BE2C (cell line): ENCODE measurements at regions not wholly inside any gene's neighbourhood (a gene's known extent, or its start where the extent isn't known, plus 50 kb on each side); places are given as distances from the start of the nearest gene placed in this dataset.

Experiments
- DNase-seq: peaks from one replicate; pipeline ENCODE4 v3.0.0-alpha.2; 2020
- H3K27me3 ChIP-seq: fragments of 250-450 bp; sonication (Bioruptor Pico); 2 replicates; pipeline ENCODE4 v1.5.1; 2020; ENCODE audit warnings: mild to moderate bottlenecking
- H3K36me3 ChIP-seq: fragments of 250-450 bp; sonication (Bioruptor Pico); 2 replicates; pipeline ENCODE4 v1.5.1; 2020; ENCODE audit warnings: mild to moderate bottlenecking
- H3K4me1 ChIP-seq: fragments of 250-450 bp; sonication (Bioruptor Pico); 2 replicates; pipeline ENCODE4 v1.5.1; 2020
- H3K4me3 ChIP-seq: 2 replicates; pipeline ENCODE4 v1.5.1; 2011; ENCODE audit warnings: low read depth, low read length
- H3K9me3 ChIP-seq: fragments of 250-450 bp; sonication (Bioruptor Pico); 2 replicates; pipeline ENCODE4 v1.5.1; 2020
- TF ChIP-seq, protein P1 (sequence below): IDR thresholded peaks from 2 replicates; pipeline ENCODE4 v1.5.1; 2012; ENCODE audit warnings: mild to moderate bottlenecking, low read depth, low read length

DNA sequence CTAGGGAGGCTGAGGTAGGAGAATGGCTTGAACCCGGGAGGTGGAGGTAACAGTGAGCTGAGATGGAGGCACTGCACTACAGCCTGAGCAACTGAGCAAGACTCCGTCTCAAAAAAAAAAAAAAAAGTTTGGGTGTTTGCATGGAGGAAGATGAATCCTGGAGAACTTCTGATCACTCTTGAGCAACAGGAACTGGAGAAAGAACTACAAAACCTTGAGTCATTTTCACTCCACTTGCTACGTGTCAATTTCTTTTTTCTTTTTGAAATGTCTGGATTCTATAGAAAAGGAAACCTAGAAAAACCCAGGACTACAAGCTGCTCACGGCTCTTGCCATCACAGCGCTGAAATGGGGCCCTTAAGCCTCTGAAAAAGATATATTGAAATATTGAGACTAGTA lies 189.6 kb upstream of the NRP1 start:
- TF ChIP-seq, protein P1, sequence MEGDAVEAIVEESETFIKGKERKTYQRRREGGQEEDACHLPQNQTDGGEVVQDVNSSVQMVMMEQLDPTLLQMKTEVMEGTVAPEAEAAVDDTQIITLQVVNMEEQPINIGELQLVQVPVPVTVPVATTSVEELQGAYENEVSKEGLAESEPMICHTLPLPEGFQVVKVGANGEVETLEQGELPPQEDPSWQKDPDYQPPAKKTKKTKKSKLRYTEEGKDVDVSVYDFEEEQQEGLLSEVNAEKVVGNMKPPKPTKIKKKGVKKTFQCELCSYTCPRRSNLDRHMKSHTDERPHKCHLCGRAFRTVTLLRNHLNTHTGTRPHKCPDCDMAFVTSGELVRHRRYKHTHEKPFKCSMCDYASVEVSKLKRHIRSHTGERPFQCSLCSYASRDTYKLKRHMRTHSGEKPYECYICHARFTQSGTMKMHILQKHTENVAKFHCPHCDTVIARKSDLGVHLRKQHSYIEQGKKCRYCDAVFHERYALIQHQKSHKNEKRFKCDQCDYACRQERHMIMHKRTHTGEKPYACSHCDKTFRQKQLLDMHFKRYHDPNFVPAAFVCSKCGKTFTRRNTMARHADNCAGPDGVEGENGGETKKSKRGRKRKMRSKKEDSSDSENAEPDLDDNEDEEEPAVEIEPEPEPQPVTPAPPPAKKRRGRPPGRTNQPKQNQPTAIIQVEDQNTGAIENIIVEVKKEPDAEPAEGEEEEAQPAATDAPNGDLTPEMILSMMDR = no peak
- Histone ChIP-seq H3K4me1 (no peaks in the 10 kb centered on the region), H3K27me3 (no peaks in the 10 kb centered on the region), H3K36me3 (no peaks in the 10 kb centered on the region), H3K4me3 (no peak overlapping the region), H3K9me3 (no peaks in the 10 kb centered on the region)
- DNase-seq = no peak

DNA sequence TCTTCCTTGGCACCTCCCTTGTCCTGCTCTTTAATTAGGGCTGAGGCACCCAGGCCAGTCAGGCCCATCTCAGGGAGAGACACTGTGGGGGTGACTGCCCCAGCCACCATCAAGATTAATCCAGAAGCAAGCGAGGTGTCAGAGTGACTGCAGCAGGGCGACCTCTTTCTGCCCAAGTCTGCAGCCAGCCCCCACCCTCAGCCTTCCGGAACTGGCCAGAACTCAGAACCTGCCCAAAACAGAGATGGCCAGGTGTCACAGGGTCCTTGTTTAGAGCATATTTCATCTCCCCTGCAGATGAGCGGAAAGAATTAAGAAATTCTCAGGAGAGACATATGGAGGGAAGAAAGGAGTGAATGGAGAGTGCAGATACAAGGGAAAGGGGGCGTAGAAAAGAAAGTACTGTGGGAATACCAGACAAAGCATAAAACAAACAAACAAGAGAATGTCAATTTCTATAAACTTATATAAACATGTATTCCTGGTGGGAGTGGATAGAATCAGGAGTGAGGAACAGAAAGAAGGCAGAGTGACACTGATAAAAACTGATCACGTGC lies 188.8 kb upstream of the NRP1 start:
- H3K27me3 ChIP-seq = no peaks in the 10 kb centered on the region
- no peaks in the 10 kb centered on the region for H3K36me3 ChIP-seq
- DNase-seq = no peak
- H3K4me1 ChIP-seq = no peaks in the 10 kb centered on the region
- H3K9me3 ChIP-seq = no peaks in the 10 kb centered on the region
- TF ChIP-seq, protein P1 = no peak
- no peak overlapping the region for H3K4me3 ChIP-seq

DNA sequence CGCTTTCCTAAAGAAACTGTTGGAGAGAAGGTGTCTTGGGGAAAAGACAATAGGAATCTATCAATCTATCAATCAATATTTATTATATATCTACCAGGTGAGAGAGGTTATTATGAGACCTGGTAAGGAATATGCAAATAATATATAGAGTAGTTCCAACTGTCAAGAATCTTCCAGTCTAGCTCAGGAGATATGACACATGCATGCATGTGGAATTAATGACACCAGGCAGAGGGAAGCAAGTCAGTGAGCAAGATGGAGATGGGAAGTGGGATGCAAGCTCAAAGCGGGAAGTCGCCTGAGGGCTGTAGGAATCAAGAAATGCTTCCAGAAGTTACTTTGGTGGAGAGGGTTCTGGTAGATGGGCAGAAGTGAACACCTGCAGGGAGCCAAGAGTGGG lies 187.4 kb upstream of the NRP1 start:
- Histone ChIP-seq H3K9me3 (no peaks in the 10 kb centered on the region), H3K36me3 (no peaks in the 10 kb centered on the region), H3K27me3 (no peaks in the 10 kb centered on the region), H3K4me3 (no peak overlapping the region), H3K4me1 (no peaks in the 10 kb centered on the region)
- TF ChIP-seq, protein P1 = no peak
- no peak for DNase-seq

DNA sequence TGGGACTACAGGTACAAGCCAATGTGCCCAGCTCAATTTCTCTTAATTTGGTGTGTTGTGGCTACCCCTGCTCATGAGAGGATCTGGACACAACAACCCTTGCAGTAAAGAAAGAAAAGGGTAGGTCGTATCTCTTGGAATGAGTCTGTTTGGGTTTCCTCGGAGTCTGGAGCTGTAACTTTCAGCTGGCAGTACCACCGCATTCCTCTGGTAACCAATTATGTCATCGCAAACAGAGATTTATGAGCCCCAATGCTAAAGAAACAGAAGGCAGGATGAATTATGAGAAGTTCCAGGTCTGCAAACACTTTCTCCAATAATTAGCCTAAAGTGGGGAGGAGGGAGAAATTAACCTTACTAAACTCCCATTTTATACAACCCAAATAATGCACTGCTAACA lies 186.6 kb upstream of the NRP1 start:
- no peaks in the 10 kb centered on the region for H3K36me3 ChIP-seq
- no peak overlapping the region for H3K4me3 ChIP-seq
- no peak for DNase-seq
- H3K9me3 ChIP-seq = no peaks in the 10 kb centered on the region
- H3K4me1 ChIP-seq = no peaks in the 10 kb centered on the region
- no peaks in the 10 kb centered on the region for H3K27me3 ChIP-seq
- TF ChIP-seq, protein P1 = no peak

DNA sequence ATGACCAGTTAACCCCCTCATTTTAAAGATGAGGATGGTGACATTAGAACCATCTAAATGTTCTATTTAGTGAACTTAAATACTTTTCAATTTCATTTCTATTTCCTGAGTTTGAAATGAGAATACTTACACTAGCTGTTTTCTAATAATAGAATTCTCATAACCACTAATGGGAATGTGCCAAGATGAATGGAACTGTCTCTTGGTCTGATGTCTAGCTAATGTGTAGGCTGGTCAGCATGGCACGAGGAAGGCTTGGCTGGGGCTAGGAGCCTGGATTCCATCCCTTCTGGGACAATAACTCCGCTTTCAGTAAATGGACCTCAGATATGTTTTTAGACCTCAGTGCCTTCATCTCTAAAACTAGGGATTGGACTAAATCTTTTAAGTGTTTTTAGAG lies 185.8 kb upstream of the NRP1 start:
- TF ChIP-seq, protein P1 = no peak
- no peak overlapping the region for H3K4me3 ChIP-seq
- no peak for DNase-seq
- no peaks in the 10 kb centered on the region for H3K4me1 ChIP-seq
- H3K9me3 ChIP-seq = no peaks in the 10 kb centered on the region
- H3K36me3 ChIP-seq = no peaks in the 10 kb centered on the region
- H3K27me3 ChIP-seq = no peaks in the 10 kb centered on the region

DNA sequence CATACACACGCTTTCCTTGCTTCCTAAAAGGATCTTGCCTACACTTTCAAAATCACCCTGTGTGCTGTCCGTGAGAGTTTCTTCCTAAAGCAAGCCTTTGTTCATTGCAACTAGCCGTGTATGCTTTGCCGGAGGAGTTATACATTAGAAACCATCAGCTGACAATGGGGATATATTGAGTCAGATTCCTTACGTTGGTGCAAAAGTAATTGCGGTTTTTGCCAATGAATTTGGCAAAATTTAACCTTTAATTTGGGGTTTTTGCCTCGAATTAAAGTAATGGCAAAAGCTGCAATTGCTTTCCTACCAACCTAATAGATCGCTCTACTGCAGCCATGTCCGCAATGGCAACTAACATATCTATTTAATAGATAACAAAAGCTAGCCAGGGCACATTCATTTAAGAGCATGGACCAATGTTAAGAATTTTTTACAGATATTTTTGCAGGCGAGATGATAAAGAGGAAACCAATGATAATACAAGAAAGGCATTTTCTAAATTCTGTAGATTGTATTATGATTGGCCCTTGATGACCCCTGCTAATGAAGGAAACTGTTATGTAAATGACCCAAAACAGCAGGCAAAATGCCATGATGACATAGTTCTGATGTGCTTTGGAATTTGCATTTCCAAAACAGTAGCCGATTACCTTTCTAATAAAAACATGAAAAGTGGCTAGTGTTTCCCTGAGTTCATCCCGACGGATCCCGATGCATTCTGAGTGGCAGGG lies 184.8 kb upstream of the NRP1 start:
- H3K4me1 ChIP-seq = no peaks in the 10 kb centered on the region
- H3K4me3 ChIP-seq = no peak overlapping the region
- no peaks in the 10 kb centered on the region for H3K36me3 ChIP-seq
- H3K9me3 ChIP-seq = no peaks in the 10 kb centered on the region
- TF ChIP-seq, protein P1 = no peak
- DNase-seq = no peak
- H3K27me3 ChIP-seq = no peaks in the 10 kb centered on the region
